ENCODE measurements at regions not wholly inside any gene's neighbourhood (a gene's known extent, or its start where the extent isn't known, plus 50 kb on each side); places are given as distances from the start of the nearest gene placed in this dataset. TPM values are rescaled to one million over a fixed set of nuclear protein-coding genes. Genes with fewer than 3 reads are reported as not detected.

DNA sequence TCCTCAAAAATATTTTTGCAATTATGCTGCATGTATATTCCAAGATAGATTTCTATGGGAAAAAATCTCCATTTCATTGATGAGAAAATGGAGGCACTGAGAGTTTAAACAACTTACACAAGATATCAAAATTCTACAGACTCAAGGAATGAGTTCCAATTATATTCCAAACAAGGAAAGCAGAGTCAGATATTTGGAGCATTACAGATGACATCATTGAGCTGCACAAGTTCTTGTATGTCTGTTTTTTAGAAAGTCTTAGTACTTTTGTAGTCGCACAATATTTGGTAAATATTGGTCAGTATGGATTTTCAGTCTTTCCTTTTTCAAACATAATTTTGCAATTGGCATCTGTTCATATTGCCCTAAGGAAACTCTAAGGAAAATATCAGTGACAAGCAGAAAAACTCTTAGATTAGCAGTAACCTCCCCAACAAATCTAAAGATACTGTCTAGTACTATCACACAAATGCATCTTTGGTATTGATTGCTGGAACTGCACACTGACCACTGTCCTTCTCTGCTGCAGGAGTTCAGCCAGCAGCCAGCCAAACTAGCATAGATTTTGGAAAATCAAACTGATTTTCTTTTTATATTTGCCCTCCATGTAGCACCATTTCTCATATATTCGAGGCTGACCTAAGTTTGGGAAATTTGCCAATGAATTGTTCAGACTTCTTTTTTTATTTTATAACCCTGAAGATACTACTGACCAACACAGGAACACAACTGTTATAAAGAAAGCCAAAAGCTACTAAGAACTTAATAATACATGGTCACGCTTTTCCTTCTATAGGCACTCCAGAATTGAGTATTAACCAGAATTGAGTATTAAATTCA is 51.7 kb upstream of the TBX18 start:
- intact Hi-C loops (cut with DNase I): no loop called here
- no peaks in the 10 kb centered on the region for H3K9me3 ChIP-seq
- H3K4me1 ChIP-seq (ENCODE audit: insufficient read depth): no peaks in the 10 kb centered on the region
- 49 to 54% (median 54%) methylated on average over 3 of the region's 3 CpGs for WGBS, 3 donors
- no peak overlapping the region for H3K4me3 ChIP-seq
- no peak overlapping the region for H3K27ac ChIP-seq
- no peak for TF ChIP-seq EP300 (IDR thresholded peaks at IDR 0.05)
- TF ChIP-seq, protein P1, sequence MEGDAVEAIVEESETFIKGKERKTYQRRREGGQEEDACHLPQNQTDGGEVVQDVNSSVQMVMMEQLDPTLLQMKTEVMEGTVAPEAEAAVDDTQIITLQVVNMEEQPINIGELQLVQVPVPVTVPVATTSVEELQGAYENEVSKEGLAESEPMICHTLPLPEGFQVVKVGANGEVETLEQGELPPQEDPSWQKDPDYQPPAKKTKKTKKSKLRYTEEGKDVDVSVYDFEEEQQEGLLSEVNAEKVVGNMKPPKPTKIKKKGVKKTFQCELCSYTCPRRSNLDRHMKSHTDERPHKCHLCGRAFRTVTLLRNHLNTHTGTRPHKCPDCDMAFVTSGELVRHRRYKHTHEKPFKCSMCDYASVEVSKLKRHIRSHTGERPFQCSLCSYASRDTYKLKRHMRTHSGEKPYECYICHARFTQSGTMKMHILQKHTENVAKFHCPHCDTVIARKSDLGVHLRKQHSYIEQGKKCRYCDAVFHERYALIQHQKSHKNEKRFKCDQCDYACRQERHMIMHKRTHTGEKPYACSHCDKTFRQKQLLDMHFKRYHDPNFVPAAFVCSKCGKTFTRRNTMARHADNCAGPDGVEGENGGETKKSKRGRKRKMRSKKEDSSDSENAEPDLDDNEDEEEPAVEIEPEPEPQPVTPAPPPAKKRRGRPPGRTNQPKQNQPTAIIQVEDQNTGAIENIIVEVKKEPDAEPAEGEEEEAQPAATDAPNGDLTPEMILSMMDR (IDR thresholded peaks at IDR 0.05): no peak
- no peak for TF ChIP-seq POLR2A (IDR thresholded peaks at IDR 0.05)
- no peaks in the 10 kb centered on the region for H3K27me3 ChIP-seq
- no peak for DNase-seq
- H3K36me3 ChIP-seq: no peaks in the 10 kb centered on the region

Small RNA genes in the stretch of these regions (small RNA-seq; reads per million reads assigned to genes)
- gene AL109941.1: not detected

Measured in ovary (tissue), 7 donors.